GM12878 (cell line): ENCODE measurements at regions not wholly inside any gene's neighbourhood (a gene's known extent, or its start where the extent isn't known, plus 50 kb on each side); places are given as distances from the start of the nearest gene placed in this dataset.
A peak's percentile ranks its signal among the peaks of the same experiment; 100 is the strongest.

Experiments
- ATAC-seq: fragments of 200-7000 bp; cut with Tn5 transposase; 3 replicates; pipeline ENCODE4 v1.9.1; 2020; ENCODE audit warnings: mild to moderate bottlenecking, moderate library complexity
- BruUV-seq: library from RNA; stranded (reverse); fragments of 400-500 nt; replicated peaks from 2 replicates; lab custom pipeline; 2021; lab: Mats Ljungman, UMichigan
- CTCF ChIA-PET: fragments of 300-600 bp; sonication (Branson Sonifier 250); formaldehyde crosslinking; extraction: SDS; loops from one replicate; lab custom pipeline; 2021; ENCODE audit warnings: inconsistent platforms; lab: Yijun Ruan, JAX
- POLR2A ChIA-PET: fragments of 350-600 bp; formaldehyde crosslinking; extraction: SDS; loops from one replicate; lab custom pipeline; 2021; ENCODE audit warnings: inconsistent platforms; lab: Charles Lee
- RAD21 ChIA-PET: fragments of 300-600 bp; sonication (Branson Sonifier 250); formaldehyde crosslinking; loops from one replicate; lab custom pipeline; 2023; ENCODE audit warnings: antibody characterized with exemption; ENCODE audit not compliant: unreplicated experiment; lab: Charles Lee
- SMC1A ChIA-PET: fragments of 300-600 bp; sonication (Branson Sonifier 250); formaldehyde crosslinking; loops from one replicate; lab custom pipeline; 2023; ENCODE audit not compliant: unreplicated experiment, uncharacterized antibody; lab: Charles Lee
- DNase-seq: peaks from one replicate; pipeline ENCODE4 v3.0.0-alpha.2; 2011; ENCODE audit warnings: low read depth, low spot score
- FAIRE-seq: peaks from 3 replicates; lab custom pipeline; 2011; peaks lifted over from hg19 to GRCh38; lab: Jason Lieb, UNC
- H2AFZ ChIP-seq: 2 replicates; pipeline ENCODE4 v1.6.0; 2011; ENCODE audit warnings: low read depth, low read length, control low read depth; ENCODE audit not compliant: control insufficient read depth
- H3K27ac ChIP-seq: 2 replicates; pipeline ENCODE4 v1.5.1; 2011; ENCODE audit warnings: control low read depth; ENCODE audit not compliant: control insufficient read depth, insufficient read depth
- H3K27me3 ChIP-seq, 2 experiments: replicated peaks in 1 of 2; 2 replicates each; pipeline versions ENCODE4 v1.6.0 to v1.6.1; 2011; ENCODE audit warnings: low read length in 1 of 2; ENCODE audit not compliant: control insufficient read depth in 2 of 2, insufficient read depth in 2 of 2
- H3K36me3 ChIP-seq, 2 experiments: 2 replicates each; pipeline ENCODE4 v1.5.1; 2011; ENCODE audit warnings: low read length in 1 of 2; ENCODE audit not compliant: control insufficient read depth in 2 of 2, insufficient read depth in 2 of 2
- H3K4me1 ChIP-seq: 2 replicates; pipeline ENCODE4 v1.6.1; 2011; ENCODE audit warnings: mild to moderate bottlenecking, low read length, moderate library complexity, mixed read lengths; ENCODE audit not compliant: control insufficient read depth, insufficient read depth
- H3K4me2 ChIP-seq: 2 replicates; pipeline ENCODE4 v1.6.0; 2011; ENCODE audit warnings: control low read depth; ENCODE audit not compliant: control insufficient read depth, insufficient read depth
- H3K4me3 ChIP-seq: fragments of 200-600 bp; sonication (generic); 2 replicates; pipeline ENCODE4 v1.5.1; 2016
- H3K79me2 ChIP-seq: 2 replicates; pipeline ENCODE4 v1.6.0; 2011; ENCODE audit warnings: low read length; ENCODE audit not compliant: control insufficient read depth, insufficient read depth
- H3K9ac ChIP-seq: 2 replicates; pipeline ENCODE4 v1.8.0; 2011; ENCODE audit warnings: low read length, control low read depth, mixed read lengths; ENCODE audit not compliant: control insufficient read depth, insufficient read depth
- H3K9me3 ChIP-seq: replicated peaks from 3 replicates; pipeline ENCODE4 v1.5.1; 2011; ENCODE audit warnings: mild to moderate bottlenecking, low read length; ENCODE audit not compliant: control insufficient read depth, insufficient read depth
- H4K20me1 ChIP-seq: 2 replicates; pipeline ENCODE4 v1.6.0; 2011; ENCODE audit not compliant: control insufficient read depth, insufficient read depth
- CBX5 ChIP-seq: sonication (generic); IDR thresholded peaks from 2 replicates; pipeline ENCODE4 v1.6.1; 2016; ENCODE audit warnings: low read depth, moderate library complexity, mild to moderate bottlenecking, inconsistent platforms
- CREB1 ChIP-seq: IDR thresholded peaks from 2 replicates; pipeline ENCODE4 v1.6.1; 2012; ENCODE audit warnings: low read depth, mild to moderate bottlenecking, inconsistent platforms
- CREM ChIP-seq: IDR thresholded peaks from 2 replicates; pipeline ENCODE4 v1.6.1; 2014; ENCODE audit warnings: antibody characterized with exemption, low read depth
- EED ChIP-seq: sonication (generic); IDR thresholded peaks from 2 replicates; pipeline ENCODE4 v1.6.1; 2016; ENCODE audit warnings: antibody characterized with exemption, low read depth
- IKZF2 ChIP-seq, 2 experiments: fragments of 450-650 bp; IDR thresholded peaks; 2 replicates each; pipeline ENCODE4 v1.6.1; 2017; ENCODE audit warnings: mild to moderate bottlenecking in 2 of 2, moderate library complexity in 2 of 2
- JUNB ChIP-seq: IDR thresholded peaks from 2 replicates; pipeline ENCODE4 v1.6.1; 2016; ENCODE audit warnings: antibody characterized with exemption, mild to moderate bottlenecking
- MYC ChIP-seq: IDR thresholded peaks from 2 replicates; pipeline ENCODE4 v1.6.1; 2011; ENCODE audit warnings: mild to moderate bottlenecking, low read length, moderate library complexity, inconsistent platforms; ENCODE audit not compliant: insufficient read depth, insufficient replicate concordance, insufficient read length, severe bottlenecking
- NFIC ChIP-seq: IDR thresholded peaks from 2 replicates; pipeline ENCODE4 v1.6.1; 2012; ENCODE audit warnings: low read depth, mild to moderate bottlenecking, inconsistent platforms, low read length, moderate library complexity
- PAX5 ChIP-seq: IDR thresholded peaks from 2 replicates; pipeline ENCODE4 v1.6.1; 2011; ENCODE audit warnings: low read depth, low read length, borderline replicate concordance
- WGBS: methylation state at CpG from one replicate; pipeline ENCODE4 v1.1.6; 2016; ENCODE audit warnings: low lambda C conversion rate; ENCODE audit not compliant: insufficient replicate concordance, insufficient coverage; ENCODE audit errors: missing lambda C conversion rate; 5-methylcytosine and 5-hydroxymethylcytosine counted together
- in situ Hi-C: fragments of 300-500 bp; cut with MboI; formaldehyde crosslinking; loops from 9 replicates; pipeline ENCODE4 v1.14.3; 2018; ENCODE audit warnings: mixed read lengths
- intact Hi-C: fragments of 100-400 bp; cut with micrococcal nuclease; formaldehyde crosslinking; loops from one replicate; pipeline ENCODE4 v1.14.2; 2022; ENCODE audit not compliant: unreplicated experiment
- TF ChIP-seq, protein P1 (sequence below): IDR thresholded peaks from 2 replicates; pipeline ENCODE4 v1.6.1; 2012; ENCODE audit warnings: low read length, inconsistent platforms
- TF ChIP-seq, protein P2 (sequence below): IDR thresholded peaks from 2 replicates; pipeline ENCODE4 v1.6.1; 2011; ENCODE audit warnings: borderline replicate concordance, low read depth, mild to moderate bottlenecking, moderate library complexity, low read length; ENCODE audit not compliant: insufficient read depth, poor library complexity, severe bottlenecking

DNA sequence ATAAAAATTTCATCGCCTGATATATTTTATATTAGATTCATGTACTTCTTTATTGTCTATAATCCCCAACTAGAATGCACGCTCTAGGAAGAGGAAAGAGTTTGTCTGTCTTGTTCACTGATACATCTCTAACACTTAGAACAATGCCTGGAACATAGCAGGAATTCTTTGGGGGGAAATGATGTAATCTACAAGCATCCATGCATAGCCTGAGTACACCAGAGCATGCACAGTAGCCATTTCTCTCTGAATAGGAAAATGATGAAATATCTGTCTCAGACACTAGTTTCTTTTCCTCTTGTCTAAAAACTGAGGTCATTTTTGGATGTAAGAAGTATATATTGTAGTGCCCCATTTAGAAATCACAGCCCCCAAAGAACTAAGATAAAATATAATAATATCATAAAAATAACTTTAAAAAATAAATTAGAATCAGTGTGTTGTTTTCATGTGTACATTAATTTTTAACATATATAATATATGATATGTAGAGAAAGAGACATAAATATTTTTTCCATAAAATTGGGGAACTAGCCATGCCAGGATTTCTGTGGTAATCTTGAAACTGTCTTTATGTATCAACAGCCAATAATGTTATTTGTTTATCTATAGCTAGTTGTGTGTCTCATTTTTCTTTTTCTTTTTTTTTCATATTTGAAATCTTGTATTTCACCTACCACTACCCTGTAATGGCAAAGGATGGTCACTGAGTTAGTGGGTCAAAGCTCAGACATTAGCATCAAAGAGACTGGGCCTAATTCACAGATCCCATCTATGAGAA, 155.6 kb upstream of the TMCC3 start:
- H3K27me3 ChIP-seq = no peaks in the 10 kb centered on the region
- 97% methylated on average over 2 of the region's 2 CpGs for WGBS
- intact Hi-C loops = no loop called here
- SMC1A ChIA-PET = interaction anchor here (0.7 to 1.2 kb wide), 5 partner anchors 32 to 228 kb away, joined by 3 to 5 read pairs (median 3); no protein-coding TSS in a partner anchor
- no peaks in the 10 kb centered on the region for H4K20me1 ChIP-seq
- FAIRE-seq (no peak), DNase-seq (no peak), ATAC-seq (peak; percentile 80)
- H3K9me3 ChIP-seq = peaks cover 41% of the 10 kb centered on the region
- peaks cover 21% of the 10 kb centered on the region for H3K4me1 ChIP-seq
- TF ChIP-seq, protein P1, sequence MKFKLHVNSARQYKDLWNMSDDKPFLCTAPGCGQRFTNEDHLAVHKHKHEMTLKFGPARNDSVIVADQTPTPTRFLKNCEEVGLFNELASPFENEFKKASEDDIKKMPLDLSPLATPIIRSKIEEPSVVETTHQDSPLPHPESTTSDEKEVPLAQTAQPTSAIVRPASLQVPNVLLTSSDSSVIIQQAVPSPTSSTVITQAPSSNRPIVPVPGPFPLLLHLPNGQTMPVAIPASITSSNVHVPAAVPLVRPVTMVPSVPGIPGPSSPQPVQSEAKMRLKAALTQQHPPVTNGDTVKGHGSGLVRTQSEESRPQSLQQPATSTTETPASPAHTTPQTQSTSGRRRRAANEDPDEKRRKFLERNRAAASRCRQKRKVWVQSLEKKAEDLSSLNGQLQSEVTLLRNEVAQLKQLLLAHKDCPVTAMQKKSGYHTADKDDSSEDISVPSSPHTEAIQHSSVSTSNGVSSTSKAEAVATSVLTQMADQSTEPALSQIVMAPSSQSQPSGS = peak; percentile 51; the same call in 1 of the 2 replicates
- TF ChIP-seq NFIC (peak; percentile 73), CBX5 (no peak), IKZF2 (IDR thresholded peaks at IDR 0.05) (0 out of 4 replicates have a peak, but pooled peaks of 1 of the 2 experiments have one; percentile 19), PAX5 (peak; percentile 31; the same call in 1 of the 2 replicates), CREB1 (peak; percentile 37; the same call in 1 of the 2 replicates), EED (peak; percentile 50; the same call in 1 of the 2 replicates), JUNB (0 out of 2 replicates have a peak, but pooled peaks have one; percentile 33), MYC (no peak), CREM (peak; percentile 46; the same call in 1 of the 2 replicates)
- TF ChIP-seq, protein P2, sequence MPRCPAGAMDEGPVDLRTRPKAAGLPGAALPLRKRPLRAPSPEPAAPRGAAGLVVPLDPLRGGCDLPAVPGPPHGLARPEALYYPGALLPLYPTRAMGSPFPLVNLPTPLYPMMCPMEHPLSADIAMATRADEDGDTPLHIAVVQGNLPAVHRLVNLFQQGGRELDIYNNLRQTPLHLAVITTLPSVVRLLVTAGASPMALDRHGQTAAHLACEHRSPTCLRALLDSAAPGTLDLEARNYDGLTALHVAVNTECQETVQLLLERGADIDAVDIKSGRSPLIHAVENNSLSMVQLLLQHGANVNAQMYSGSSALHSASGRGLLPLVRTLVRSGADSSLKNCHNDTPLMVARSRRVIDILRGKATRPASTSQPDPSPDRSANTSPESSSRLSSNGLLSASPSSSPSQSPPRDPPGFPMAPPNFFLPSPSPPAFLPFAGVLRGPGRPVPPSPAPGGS = no peak
- CTCF ChIA-PET = interaction anchor here (0.7 kb wide), 1 partner anchor 10 kb away, joined by 3 read pairs; no protein-coding TSS in a partner anchor
- in situ Hi-C loops = loop anchor here (25.0 kb wide), 1 partner anchor 1844 kb away; no protein-coding TSS in a partner anchor
- H3K9ac ChIP-seq = no peak overlapping the region
- no TSS peak for BruUV-seq
- peaks cover 93% of the 10 kb centered on the region for H3K79me2 ChIP-seq
- H3K4me3 ChIP-seq = no peak overlapping the region
- POLR2A ChIA-PET = interaction anchor here (0.9 to 1.2 kb wide), 2 partner anchors 12 to 65 kb away, joined by 3 read pairs; no protein-coding TSS in a partner anchor
- H3K4me2 ChIP-seq = peak overlapping the region; percentile 35; the same call in 1 of the 2 replicates
- H3K27ac ChIP-seq = peak overlapping the region; percentile 17
- H3K36me3 ChIP-seq = peaks cover 9 to 30% of the 10 kb centered on the region in 2 experiments
- H2AFZ ChIP-seq = no peak overlapping the region
- RAD21 ChIA-PET = no interaction called here
